HL-60 (cell line): ENCODE measurements at regions not wholly inside any gene's neighbourhood (a gene's known extent, or its start where the extent isn't known, plus 50 kb on each side); places are given as distances from the start of the nearest gene placed in this dataset.

Experiments
- DNase-seq, 2 experiments: peaks; one replicate each; pipeline ENCODE4 v3.0.0-alpha.2; 2010 to 2020; ENCODE audit warnings: low read depth in 1 of 2, low spot score in 1 of 2
- H3K27ac ChIP-seq: fragments of 250-450 bp; sonication (Bioruptor Pico); replicated peaks from 2 replicates; pipeline ENCODE4 v1.5.1; 2020; ENCODE audit warnings: mild to moderate bottlenecking, moderate library complexity
- H3K27me3 ChIP-seq: fragments of 250-450 bp; sonication (Bioruptor Pico); 2 replicates; pipeline ENCODE4 v1.5.1; 2021; ENCODE audit warnings: mild to moderate bottlenecking, moderate library complexity; ENCODE audit not compliant: insufficient read depth, poor library complexity, severe bottlenecking
- H3K4me3 ChIP-seq: replicated peaks from 2 replicates; pipeline ENCODE4 v1.5.1; 2011; ENCODE audit warnings: mild to moderate bottlenecking, control low read depth, low read length; ENCODE audit not compliant: insufficient read depth
- GABPA ChIP-seq: IDR thresholded peaks from 2 replicates; pipeline ENCODE4 v1.6.1; 2012; ENCODE audit warnings: low read depth
- POLR2AphosphoS5 ChIP-seq: IDR thresholded peaks from 2 replicates; pipeline ENCODE4 v1.6.1; 2012; ENCODE audit warnings: low read depth
- SPI1 ChIP-seq: IDR thresholded peaks from 2 replicates; pipeline ENCODE4 v1.6.1; 2012; ENCODE audit warnings: low read depth, mild to moderate bottlenecking, borderline replicate concordance
- TF ChIP-seq, protein P1 (sequence below): IDR thresholded peaks from 2 replicates; pipeline ENCODE4 v1.6.1; 2012; ENCODE audit warnings: low read depth; ENCODE audit not compliant: insufficient replicate concordance
- TF ChIP-seq, protein P2 (sequence below): IDR thresholded peaks from one replicate; pipeline ENCODE4 v1.5.1; 2011; ENCODE audit warnings: low read length, control low read depth, inconsistent platforms; ENCODE audit not compliant: insufficient read depth

DNA sequence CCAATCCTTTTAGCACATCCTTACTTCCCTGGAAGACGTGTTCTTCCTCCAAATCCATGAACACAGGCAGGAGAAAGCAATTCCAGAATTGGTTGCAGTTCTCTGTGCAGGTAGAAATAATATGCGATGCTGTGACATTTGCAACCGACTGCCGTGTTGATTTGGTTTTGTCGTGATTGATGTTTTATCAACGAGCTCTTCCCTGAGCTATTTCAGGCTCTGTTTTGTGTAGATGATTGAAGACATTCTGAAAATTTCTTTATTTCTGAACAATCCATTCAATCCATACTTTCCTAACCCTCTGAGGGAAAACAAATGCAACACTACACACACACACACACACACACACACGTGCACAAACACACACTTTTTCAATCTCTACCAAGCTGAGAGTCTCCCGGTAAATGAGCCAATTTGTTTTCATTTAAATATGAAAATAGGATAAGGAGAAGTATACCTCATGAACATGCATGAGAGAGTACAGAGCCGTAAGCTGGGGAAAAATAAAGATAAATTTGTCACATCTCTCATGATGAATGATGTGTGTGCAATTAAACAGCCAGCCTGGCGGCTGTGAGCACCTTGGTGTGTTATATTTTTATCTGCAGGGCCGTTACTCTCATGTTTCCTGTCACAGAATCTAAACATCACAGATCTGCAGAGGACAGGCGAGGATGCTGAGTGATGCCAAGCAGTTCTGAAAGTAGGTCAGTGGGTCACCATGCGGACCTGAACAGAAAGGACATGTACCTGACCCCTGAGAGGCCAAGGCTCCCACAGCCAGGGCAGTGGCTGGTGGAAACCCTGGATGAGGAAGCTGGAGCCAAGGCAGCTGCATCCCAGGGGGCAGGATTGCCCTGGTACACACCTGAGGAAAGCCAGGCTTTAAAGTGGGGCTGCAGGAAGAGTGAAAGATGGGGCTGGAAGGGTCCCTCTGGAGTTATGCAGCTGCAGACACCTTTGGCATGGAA lies 64.8 kb downstream of the PDCL3 start:
- no peak for DNase-seq
- no peaks in the 10 kb centered on the region for H3K27me3 ChIP-seq
- TF ChIP-seq, protein P1, sequence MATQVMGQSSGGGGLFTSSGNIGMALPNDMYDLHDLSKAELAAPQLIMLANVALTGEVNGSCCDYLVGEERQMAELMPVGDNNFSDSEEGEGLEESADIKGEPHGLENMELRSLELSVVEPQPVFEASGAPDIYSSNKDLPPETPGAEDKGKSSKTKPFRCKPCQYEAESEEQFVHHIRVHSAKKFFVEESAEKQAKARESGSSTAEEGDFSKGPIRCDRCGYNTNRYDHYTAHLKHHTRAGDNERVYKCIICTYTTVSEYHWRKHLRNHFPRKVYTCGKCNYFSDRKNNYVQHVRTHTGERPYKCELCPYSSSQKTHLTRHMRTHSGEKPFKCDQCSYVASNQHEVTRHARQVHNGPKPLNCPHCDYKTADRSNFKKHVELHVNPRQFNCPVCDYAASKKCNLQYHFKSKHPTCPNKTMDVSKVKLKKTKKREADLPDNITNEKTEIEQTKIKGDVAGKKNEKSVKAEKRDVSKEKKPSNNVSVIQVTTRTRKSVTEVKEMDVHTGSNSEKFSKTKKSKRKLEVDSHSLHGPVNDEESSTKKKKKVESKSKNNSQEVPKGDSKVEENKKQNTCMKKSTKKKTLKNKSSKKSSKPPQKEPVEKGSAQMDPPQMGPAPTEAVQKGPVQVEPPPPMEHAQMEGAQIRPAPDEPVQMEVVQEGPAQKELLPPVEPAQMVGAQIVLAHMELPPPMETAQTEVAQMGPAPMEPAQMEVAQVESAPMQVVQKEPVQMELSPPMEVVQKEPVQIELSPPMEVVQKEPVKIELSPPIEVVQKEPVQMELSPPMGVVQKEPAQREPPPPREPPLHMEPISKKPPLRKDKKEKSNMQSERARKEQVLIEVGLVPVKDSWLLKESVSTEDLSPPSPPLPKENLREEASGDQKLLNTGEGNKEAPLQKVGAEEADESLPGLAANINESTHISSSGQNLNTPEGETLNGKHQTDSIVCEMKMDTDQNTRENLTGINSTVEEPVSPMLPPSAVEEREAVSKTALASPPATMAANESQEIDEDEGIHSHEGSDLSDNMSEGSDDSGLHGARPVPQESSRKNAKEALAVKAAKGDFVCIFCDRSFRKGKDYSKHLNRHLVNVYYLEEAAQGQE = no peak
- no peak for TF ChIP-seq SPI1
- TF ChIP-seq, protein P2, sequence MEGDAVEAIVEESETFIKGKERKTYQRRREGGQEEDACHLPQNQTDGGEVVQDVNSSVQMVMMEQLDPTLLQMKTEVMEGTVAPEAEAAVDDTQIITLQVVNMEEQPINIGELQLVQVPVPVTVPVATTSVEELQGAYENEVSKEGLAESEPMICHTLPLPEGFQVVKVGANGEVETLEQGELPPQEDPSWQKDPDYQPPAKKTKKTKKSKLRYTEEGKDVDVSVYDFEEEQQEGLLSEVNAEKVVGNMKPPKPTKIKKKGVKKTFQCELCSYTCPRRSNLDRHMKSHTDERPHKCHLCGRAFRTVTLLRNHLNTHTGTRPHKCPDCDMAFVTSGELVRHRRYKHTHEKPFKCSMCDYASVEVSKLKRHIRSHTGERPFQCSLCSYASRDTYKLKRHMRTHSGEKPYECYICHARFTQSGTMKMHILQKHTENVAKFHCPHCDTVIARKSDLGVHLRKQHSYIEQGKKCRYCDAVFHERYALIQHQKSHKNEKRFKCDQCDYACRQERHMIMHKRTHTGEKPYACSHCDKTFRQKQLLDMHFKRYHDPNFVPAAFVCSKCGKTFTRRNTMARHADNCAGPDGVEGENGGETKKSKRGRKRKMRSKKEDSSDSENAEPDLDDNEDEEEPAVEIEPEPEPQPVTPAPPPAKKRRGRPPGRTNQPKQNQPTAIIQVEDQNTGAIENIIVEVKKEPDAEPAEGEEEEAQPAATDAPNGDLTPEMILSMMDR = no peak
- no peak overlapping the region for H3K4me3 ChIP-seq
- no peak overlapping the region for H3K27ac ChIP-seq

DNA sequence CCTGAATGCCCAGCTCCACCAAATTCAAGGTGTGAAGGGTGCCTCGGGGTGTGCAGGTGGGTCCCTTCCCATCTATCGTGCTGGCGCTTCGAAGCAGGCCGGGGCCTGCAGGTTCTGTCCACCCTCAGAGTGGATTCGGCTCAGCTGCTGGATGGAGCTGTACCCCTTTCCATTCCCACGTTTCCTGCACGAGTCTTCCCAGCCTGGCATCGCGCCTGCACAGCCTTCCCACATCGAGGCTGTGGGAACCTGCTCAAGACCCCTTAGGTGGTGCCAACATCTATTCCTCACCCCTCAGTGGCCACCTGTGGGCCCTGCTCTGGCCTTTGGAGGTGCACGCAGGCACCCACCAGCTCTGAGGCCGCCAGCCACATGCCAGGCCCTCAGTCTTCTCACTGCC lies 65.7 kb downstream of the PDCL3 start:
- Histone ChIP-seq H3K27ac (no peak overlapping the region), H3K4me3 (no peak overlapping the region), H3K27me3 (no peaks in the 10 kb centered on the region)
- no peak for DNase-seq
- TF ChIP-seq, protein P2 = no peak
- TF ChIP-seq GABPA (no peak), POLR2AphosphoS5 (no peak), SPI1 (no peak)
- TF ChIP-seq, protein P1 = no peak

DNA sequence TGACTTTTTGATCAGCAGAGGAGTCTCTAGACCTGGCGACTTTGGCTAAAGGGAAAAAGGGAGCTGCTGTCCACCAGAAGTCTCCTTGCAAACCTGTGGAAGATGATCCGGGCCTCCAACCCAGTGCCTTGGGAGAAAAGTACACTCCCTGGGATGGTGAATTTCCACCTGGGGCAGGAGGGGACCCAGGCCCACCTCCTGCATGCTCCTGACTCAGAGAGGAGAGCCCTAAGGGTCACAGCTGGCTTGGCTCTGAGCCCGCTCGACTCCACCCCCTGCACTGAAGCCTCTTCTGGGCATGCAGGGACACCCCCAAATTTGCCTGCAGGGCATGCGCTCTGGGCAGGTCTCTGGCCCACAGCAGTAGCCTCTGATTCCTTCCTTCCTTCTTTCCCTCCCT lies 66.5 kb downstream of the PDCL3 start:
- H3K27ac ChIP-seq = no peak overlapping the region
- DNase-seq = no peak
- TF ChIP-seq, protein P1 = no peak
- TF ChIP-seq GABPA = no peak
- TF ChIP-seq POLR2AphosphoS5 = no peak
- TF ChIP-seq, protein P2 = no peak
- no peak for TF ChIP-seq SPI1
- no peaks in the 10 kb centered on the region for H3K27me3 ChIP-seq
- no peak overlapping the region for H3K4me3 ChIP-seq
